Fibroblast of the conjunctiva (primary cell): ENCODE measurements at regions not wholly inside any gene's neighbourhood (a gene's known extent, or its start where the extent isn't known, plus 50 kb on each side); places are given as distances from the start of the nearest gene placed in this dataset.
"Not testable (repeated sequence)": the region's sequence is repeated elsewhere in the genome, so short reads cannot be mapped to it uniquely, and the experiment has no call there.

ENCODE experiments used
- DNase-seq: peaks from one replicate; pipeline ENCODE4 v3.0.0-alpha.2; 2010; ENCODE audit warnings: low read depth

- DNase-seq = no peak
Measured at GRCh38 chr3:102682741-102683140, 247.9 kb downstream of the ZPLD1 start.

GRCh38 chr3:102686792-102687191 is 252.0 kb downstream of the ZPLD1 start:
- no peak for DNase-seq

DNA sequence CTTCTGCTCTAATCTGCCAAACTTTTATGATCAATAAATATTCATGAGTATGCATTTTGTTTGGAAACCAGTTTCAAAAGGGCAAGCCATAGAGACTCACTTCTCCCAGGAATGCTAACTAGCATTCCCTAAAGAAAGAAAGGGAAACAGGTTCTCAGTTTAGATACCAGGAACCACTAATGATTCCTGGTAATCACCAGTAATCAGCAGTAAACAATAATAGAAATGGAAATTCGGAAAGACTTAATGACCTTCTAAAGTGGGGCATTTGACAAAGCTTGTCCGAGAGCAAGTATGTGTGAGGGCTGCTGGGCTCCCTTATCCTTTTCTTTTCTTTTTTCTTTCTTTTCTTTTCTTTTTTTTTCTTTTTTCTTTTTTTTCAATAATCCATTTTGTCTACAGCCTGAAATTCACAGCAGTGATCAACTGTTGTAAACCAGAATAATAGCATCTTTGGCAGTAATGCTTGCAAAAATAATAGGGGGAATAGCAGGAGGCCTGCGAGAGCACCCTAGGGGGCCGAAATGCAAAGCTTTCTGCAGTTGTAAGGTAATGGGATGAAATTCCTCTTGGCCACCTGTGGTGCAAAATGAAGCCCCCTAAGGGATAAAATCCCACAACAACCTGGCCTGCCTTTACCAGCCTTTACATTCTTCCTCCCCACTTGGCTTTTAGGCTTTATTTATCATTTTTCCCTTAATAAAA is 253.2 kb downstream of the ZPLD1 start:
- DNase-seq = no peak

- no peak for DNase-seq
Measured at GRCh38 chr3:102688556-102688930, 253.7 kb downstream of the ZPLD1 start.

DNA sequence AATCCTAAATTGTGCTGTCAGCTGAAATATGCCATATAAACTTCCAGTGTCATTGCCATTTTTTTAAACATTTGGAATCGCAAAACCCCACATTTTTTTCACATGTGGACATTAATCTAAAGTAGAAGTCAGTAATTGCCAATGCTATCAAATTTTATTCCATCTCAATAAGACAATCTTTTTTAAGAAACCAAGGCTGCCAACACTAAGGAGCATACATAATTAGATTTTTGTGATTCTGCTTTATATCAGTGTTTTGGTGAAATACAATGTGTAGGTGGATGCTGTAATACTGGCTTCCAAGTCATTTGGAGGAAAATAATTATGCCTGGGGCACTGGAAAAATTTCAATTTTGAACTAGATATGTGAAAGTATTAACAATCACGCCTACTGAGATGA is 256.7 kb downstream of the ZPLD1 start:
- no peak for DNase-seq

DNA sequence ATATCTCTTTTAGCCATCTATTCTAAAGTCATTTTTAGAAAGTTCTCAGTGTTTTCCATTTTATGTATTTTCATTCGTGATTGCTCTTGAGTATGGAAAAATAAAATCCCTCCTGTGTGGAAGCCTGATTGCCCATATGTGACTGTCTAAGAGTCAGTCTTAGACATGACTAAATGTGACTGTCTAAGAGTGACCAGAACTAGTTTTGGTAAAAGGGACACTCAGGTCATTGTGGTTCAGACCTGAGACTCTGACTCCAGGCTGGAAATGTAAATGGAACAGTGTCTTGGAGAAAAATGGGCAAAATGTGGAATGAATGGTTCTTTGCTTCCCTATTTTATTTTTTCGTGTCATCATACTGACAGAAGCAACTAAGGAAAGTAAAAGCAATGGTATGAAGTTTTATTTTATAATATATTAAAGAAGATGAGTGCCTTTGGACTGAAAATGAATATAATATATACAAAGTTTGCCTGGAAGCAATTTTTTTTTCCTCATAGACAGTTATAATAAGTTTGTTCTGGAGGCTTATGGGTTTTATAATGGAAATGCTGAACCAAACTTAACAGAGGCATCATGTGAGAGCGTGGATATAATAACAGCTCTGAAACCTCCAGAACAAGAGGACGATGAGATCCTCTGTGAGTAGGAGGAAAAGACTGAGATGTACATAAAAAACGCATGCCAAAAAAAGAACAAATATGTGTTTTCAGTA is 264.4 kb downstream of the ZPLD1 start:
- no peak for DNase-seq

- DNase-seq = no peak
Measured at GRCh38 chr3:102699819-102700140, 265.0 kb downstream of the ZPLD1 start.

DNA sequence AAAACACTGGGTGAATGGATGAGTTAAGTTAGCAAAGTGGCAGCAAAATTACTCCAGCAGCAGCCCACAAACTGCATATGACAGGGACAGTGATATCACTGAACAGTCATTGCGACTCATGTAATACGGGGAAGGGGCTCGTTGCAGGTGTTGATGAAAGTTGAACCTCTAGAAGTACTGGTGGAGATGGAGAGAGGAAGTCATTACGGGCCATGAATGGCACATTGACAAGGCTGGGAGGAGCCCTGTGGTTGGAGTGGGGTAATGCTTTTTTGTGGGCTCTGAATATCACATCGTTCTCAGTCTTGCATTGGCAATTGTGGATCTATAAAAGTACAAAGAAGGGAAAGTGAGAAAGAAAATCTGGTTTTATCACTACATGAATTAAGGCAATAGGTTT is 278.1 kb downstream of the ZPLD1 start:
- DNase-seq = no peak

- DNase-seq = no peak
Measured at GRCh38 chr3:102714567-102714966, 279.8 kb downstream of the ZPLD1 start.

- no peak for DNase-seq
Measured at GRCh38 chr3:102715030-102715697, 280.3 kb downstream of the ZPLD1 start.

DNA sequence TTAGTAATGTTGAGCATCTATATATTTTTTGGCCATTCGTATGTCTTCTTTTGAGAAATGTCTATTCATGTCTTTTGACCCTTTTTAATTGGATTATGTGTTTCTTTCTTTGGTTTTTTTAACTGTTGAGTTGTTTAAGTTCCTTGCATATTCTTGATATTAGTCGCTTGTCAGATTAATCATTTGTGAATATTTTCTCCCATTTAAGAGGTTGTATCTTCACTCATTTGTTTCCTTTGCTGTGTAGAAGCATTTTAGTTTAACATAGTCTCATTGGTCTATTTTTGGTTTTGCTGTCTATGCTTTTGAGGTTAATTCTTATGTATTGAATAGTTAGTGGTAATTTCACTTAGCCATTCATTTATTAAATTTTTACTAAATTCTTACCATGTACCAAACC is 283.8 kb downstream of the ZPLD1 start:
- no peak for DNase-seq

DNA sequence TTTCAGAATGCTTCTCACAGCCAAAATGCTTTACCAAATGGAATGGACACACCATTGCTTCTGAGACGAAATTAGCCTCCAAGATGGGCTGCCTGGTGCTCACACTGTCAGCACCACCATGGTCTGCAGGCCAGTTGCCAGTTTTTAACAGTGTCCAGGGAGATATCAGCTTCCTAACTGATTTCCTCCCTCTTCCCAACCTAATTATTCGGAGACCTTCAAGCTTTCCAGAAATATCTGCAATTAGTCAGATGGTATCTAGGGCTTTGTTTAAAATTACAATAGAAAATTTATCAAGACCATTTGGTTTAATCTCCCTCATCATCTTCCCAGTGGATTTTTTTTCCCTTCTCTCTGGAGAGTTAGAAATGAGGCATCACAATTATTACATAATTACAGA is 287.5 kb downstream of the ZPLD1 start:
- no peak for DNase-seq

DNA sequence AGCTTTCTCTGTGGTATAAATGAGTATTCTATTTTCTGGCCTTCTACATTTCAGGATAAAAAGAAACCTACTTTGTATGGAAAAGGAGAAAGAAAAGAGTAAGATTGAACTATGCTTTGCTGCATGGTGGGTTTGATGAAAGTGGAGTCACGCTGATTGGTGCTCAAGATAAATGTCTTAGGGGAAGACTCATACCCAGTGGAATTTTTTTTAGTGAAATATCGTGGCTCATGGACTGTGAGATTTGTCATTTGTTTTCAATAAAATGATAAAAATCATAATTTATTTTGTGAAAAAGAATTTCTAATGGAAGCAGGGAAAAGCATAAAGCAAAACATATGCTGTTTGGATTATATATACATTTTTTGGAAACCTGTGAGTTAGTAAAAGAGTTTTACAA is 292.5 kb downstream of the ZPLD1 start:
- no peak for DNase-seq

GRCh38 chr3:102732581-102732980 is 297.8 kb downstream of the ZPLD1 start:
- not testable (repeated sequence) for DNase-seq

GRCh38 chr3:102733791-102734563 is 299.2 kb downstream of the ZPLD1 start:
- no peak for DNase-seq

DNA sequence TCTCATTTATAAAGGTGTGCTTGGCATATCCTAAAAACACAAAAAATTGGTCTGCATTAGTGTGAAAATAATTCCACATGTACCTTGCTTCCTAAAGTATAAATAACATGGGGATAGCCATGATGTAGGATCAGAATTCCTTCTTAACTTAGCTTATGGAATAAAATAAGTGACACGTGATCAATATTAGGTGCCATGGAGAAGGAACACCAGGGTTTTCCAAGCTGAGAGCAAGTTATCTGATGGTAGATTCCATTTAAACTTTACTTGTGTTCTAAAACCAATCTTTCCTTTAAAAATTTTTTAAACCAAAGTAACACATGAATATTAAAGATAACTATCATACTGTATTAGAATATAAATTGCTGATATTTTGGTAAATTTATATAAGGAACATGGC is 300.5 kb downstream of the ZPLD1 start:
- no peak for DNase-seq

GRCh38 chr3:102736288-102736974 is 301.6 kb downstream of the ZPLD1 start:
- no peak for DNase-seq

DNA sequence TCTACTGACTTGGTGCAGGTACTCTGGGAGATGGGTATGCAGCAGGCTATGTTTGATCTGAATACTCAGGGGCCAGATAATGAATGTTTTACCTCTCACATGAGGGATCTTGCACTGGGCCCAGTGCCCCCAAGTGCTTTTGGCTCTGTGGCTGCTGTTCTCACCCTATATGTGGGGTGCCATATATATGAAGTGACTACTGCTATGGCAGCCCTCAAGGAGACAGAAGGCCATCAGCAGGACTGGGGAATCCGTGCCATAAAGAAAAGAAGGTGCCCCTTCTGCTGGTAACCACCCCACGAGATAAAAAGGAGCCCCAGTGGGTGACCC is 302.1 kb downstream of the ZPLD1 start:
- DNase-seq = no peak

DNA sequence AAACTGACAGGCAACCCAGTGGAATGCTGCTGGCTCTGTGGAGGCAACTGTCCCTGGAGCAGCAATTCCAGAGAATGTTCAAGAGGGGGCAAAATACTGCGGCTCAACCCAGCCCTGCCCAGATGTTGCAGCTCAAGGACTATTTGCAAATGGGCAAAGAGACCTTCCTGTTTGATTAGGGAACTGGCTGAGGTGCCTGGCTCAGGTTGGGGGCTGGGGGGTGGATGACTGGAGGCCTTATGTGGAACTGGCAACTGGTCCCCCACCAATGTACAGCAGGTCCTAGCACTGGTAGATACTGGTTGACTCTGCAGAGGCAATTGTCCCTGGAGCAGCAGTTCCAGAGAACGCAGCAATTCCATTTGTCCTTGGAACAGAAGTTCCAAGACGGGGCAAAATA is 302.5 kb downstream of the ZPLD1 start:
- DNase-seq = no peak

GRCh38 chr3:102741105-102741504 is 306.3 kb downstream of the ZPLD1 start:
- no peak for DNase-seq

GRCh38 chr3:102741694-102742093 is 306.9 kb downstream of the ZPLD1 start:
- no peak for DNase-seq

- DNase-seq = no peak
Measured at GRCh38 chr3:102745881-102746280, 311.1 kb downstream of the ZPLD1 start.
